CD4-positive, alpha-beta T cell treated with Interleukin-2 at 100 ng/mL for 4 hours (primary cell): ENCODE measurements at regions not wholly inside any gene's neighbourhood (a gene's known extent, or its start where the extent isn't known, plus 50 kb on each side); places are given as distances from the start of the nearest gene placed in this dataset.

Source experiments
- DNase-seq: peaks from one replicate; pipeline ENCODE4 v3.0.0-alpha.2; 2020; ENCODE audit warnings: low spot score

DNA sequence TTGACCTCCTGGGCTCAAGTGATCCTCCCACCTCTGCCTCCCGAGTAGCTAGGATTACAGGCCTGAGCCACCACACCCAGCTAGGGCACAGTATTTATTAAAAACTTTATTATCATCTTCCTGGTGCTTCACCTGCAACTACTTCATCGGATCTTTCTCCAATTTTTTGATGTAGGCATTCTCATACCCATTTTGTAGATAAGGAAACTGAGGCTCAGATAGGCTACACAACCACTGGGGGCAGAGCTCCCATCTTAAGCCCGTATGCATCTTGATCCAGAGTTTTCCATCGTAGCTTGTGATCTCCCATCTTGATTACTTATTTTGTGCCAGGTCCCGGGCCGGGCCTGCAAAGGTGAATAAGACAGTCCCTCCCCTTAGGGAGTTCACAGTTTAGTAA lies 68.1 kb upstream of the BCOR start:
- no peak for DNase-seq

DNA sequence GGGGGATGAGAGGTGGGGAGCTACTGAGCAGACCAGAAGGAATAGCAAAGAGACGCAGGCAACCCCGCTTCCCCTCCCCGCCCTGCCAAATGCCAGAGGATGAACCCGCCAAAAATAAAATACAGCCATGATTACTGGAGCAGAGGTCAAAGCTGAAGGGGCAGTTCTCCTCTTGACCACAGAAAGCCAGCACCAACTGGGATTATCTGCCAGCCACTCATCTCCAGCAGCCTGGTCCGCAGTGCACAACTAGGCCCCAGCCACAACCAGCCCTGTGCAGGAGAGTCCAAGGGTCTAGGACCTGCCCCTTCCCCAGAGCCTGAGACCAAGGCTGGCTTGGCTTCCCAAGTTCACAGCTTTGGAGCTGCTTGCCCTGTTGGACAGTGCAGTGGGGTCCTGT lies 67.4 kb upstream of the BCOR start:
- no peak for DNase-seq

DNA sequence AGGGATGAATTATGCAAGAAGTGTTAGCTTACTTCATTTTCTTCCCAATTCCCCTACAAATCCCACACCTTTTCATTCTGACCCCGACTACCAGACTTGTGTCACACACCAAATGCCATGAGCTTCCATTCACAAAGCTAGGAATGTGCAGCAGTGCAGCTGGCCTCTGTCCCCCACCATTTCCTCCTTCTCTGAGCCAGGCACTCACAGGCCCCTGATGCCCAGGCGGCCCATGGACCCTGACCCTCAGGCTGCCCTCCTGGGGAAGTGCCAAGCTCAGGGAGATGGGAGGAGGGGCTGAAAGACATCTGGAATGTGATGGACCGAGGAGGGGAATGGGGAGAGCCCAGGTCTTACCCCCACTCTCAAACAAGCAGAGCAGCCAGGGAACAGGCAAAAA lies 67.0 kb upstream of the BCOR start:
- DNase-seq: no peak

DNA sequence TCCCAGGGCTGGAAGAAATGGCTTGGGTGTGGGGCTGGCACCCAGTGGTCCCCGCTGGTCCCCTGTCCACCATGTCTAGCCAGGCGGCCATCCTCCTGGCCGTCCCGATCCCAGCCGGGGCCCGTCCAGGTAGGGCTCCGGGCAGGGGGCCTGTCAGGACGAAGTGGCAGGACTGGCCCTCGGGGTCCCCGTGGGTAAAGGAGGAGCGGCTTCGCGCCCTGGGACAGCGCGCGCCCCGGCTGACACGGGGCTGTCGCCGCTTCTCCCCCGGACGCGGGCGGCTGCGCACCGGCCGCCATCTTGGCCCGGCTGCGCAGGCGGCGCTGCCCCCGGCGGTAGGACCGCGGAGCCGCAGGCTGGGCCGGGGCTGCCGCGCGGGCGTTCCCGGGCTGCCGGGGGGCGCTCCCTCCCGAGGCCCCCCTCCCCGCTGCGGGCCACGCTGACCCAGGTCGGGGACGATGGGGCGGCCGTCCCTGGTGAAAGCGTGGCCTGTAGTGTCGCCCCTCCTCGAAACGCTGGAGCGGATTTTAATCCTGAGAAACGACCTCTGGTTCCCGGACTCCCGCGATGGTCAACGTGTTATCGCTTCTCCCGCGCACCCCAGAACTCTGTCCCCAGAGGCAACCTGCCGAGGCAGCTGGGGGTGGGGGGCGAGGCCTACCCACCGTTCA lies 60.4 kb upstream of the BCOR start:
- DNase-seq: no peak

DNA sequence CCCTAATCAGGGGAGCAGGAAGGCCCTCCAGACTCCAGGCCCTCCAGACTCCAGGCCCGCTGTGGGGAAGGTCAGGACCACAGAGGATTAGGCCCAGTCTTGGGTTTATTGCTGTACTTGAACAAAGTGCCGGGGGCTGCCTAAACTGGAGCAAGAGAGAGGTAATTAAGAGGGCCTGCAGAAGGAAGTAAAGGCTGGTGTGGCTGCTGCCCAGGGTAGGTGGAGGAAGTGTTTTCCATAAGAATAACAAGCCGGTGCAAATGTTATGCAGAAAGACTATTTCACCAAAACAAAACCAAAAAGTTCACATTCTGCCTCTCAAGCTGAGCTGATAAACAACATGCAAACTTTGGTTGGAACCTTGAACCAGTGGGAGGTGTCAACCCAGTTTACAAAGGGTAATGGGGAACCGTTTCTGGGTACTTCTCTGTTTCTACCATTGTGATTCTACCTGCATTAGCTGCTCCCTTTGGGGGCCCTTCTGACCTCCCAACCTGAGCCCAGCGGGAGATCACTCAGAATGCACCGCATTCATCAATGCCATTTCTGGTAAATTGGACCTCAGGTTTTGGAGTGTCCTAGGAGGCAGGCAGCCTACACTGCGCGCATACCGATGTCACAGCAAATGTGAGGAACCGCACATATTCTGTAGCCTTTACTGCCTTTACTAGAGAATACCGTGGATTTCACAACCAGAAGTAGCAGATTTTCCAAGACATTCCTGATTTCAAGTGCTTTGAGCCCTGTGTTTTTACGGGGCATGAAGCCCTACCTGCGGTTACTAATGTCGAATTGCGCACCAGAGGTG lies 59.7 kb upstream of the BCOR start:
- DNase-seq: no peak

DNA sequence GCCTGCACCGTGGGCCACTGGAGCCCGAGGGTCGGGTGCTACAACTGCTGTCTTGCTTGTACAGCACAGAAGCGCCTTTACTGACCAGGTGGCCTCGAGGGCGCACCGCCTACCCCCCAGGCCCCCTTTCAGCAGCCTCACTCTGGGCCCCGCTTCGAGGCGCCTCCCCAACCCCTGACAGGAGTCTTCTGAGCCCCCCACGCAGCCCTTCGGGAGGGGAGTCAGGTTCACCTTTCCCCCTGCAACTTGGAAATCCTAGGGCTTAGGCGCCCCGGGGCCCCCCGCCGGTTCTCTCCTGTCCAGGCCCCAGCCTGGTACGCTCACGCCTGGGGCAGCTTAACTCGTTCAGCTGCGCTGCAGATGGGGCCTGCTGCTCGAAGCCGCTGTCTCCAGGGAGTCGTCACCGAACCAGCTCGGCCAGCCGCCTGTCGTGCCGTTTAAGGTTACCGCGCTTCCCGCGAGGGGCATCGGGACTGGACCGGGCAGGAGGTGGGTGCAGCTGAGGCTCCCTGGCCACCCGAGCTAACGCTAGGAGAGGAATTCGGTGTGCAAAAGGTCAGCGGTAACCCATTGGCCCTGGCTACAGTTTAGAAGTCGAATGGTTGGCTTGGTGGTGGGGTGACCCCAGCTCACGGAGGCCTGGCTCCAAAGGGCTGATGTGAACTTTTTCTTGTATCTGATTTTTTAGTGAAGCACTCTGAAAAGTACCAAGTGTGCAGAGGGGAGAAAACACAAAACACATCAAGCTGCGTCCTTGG lies 58.9 kb upstream of the BCOR start:
- no peak for DNase-seq

DNA sequence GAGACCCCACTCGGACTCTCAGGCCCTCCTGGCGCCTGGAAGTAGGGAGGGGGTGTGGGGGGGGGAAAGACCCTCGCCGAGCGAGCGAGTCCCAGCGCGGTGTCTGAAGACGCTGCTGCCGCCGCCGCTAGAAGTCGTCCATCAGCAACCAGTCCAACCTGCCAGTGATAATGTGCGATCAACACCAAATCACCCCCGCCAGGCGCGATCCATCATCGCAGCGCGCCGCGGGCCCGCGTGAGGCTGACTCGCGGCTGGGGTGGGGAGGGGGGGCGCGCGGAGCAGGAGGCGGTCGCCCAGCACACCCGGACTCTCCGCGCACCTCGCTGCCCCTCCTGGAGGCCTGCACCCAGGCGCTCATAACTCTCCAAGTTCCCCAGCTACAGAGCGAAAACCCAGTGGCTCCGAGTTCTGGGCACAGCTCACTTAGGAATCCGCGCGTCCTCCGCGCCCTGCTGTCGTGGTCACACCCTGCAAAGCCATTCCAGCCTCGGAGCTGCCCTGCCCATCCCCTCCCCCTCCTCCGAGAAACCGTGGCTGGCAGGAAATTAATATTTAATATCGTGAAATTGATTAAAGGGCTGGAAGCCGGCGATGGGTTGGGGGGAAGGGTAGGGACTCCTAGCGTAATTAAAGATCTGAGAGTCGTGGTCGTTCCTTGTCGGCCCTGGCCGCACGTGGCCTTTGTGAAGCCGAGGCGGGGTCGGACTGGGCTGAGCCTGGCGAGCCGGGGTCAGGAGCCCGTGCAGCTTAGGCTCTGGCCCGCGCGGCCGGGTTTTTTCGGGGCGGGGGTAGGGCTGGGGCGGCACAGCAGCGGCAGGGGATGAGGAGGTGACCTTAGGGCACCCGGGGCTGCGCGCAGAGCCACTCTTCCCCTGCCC lies 58.1 kb upstream of the BCOR start:
- no peak for DNase-seq

DNA sequence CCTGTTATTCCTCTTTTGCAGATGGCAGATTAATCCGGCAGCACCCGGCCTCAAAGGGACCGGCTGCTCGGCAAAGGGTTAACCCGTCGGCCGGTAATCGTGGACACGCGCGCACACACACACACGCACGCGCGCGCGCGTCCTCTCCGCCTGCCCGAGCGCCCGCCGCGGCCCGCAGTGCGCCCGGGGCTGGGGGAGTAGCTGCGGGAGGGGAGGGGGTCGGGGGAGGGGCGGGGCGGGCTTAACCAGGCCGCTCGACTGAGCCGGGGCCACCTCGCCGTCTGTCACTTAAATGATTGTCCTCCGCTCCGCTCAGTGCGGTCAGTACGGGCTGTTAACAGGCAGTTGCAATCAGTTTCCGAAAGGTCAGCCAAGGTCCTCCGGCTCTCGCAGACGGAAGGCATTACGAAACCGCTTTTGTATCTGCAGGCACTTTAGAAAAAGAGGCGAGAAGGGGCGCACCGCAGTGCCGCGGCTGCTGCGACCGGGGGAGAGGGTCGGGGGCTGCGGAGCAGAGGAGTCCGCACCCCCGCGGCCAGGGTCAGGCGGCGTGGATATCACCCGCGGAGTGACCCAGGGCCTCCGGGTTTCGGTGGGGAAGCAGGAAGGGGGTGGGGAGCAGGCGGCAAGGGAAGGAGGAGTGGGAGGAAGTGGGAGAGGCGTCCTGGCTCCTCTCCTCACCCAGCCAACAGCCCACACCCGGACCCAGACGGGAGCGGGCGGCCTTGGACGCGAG lies 57.3 kb upstream of the BCOR start:
- DNase-seq: no peak

DNA sequence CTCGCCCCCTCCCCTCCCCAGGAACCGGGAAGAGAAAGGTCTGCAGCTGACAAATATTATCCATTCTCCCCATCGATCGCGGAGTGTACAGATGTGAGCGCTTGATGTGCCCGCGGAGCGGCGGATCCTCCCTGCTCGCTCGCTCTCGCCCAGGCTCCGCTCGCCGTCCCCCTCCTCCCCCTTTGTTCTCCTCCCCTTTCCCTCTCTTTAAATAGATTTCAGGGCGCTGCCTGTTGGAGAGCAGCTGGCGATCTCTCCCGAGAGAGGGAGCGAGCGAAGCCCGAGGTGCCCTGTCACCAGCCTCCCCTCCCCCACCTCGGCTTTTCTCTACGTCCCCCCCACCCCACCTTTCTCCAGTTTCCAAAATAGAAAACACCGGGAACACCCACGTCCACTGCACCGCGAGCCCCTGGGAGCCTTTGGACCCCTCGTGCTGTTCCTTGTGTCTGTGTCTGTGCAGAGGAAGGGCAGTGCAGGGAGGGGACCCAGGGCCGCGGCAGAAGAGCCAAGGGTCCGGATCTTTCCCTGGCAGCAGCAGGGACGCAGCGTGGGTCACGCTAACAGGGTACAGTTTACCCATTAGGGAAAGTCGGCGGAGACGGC lies 56.6 kb upstream of the BCOR start:
- DNase-seq: no peak

DNA sequence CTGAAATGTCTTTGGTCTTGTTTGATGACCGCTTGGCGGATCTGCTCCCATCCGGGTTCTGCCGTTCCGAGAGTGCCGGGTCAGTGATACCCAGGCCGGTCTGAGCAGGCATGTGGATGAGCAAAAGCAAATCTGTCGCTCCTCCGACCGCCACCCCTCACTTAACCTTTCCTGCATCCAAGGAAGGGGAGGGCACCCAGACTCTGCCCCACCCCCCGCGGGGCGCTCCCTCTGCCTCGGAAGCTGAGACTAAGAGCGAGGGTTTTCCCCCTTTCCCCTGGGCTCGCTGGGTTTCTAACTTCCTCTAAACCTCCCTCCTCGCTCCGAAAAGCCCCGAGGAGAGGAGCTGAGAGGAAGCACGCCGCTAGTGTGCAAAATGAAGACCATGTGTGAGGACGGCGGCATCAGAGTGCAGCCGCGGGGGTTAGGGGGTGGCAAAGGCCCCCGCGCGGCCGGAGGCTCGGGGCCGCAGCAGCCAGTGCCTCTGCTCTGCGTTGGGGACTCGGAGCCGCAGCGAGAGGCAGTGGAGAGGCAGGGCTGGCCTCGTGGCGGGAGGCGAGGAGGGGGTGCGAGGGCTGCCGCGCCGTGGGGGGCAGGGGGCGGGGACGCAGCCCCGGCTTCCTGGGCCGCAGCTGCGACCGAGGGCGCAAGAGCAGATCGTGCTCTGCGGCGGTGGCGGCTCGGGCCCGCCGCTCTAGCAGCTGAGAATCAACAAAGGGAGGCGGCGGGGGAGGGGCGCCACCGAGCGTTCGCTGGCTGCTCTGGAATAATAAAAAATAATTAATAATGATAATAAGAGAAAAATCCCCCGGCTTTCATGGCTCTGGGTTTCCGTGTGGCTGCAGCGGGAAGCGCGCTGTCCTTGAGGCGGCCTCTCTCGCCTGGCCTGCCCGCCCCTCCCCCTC lies 55.8 kb upstream of the BCOR start:
- DNase-seq: peak; percentile 48

DNA sequence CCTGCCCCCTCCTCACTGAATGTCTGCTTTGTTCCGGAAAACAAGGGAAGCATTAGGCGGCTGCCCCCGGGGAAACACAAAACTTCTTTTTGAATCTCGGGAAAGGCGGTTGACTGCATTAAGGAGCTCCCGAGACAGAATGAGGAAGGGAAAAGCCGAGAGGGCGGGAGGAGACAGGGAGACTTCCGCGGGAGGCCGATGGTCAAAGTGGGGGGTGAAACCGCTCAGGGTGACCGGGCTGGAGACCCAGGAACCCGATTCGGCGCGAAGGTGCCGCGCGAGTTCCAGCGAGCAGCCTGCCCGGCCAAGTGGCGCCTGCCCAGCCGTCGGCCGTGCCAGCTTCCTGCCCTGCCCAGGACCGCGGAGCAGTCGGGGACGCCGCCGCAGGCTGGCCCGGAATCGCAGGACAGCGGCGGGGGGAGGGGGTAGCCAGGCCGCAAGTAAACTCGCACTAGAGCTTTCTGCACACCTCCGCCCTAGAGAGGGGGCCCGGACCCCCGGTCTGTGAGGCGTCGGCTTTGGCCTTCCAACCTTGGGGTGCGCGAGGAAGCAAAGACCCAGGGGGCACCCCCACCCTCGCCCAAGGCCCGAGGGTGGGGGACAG lies 55.1 kb upstream of the BCOR start:
- DNase-seq: no peak

DNA sequence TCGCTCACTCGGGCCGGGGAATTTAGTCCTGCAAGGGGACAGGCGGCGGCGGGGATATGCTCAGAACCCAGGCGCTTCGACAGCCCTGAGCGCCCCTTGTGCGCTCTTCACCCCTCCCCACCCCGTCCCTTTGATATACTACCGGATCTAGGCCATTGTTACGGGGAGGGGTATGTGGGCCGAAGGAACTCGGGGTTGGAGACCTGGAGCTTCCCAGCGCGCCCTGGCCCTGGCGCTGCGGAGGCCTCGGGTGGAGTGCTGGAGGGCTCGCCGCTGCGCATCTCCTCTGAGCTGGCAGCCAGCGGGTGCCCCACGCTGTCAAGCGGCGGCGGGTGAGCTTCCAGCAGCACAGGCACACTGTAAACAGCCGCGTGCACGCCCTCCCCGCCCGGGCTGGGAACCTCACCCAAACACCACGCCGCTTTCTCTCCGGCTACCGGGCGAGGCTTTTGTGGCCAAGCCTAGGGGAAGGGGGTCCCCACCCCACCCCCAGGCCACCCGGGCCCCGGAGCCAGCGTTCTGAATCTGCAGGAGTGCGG lies 54.5 kb upstream of the BCOR start:
- DNase-seq: peak; percentile 32

DNA sequence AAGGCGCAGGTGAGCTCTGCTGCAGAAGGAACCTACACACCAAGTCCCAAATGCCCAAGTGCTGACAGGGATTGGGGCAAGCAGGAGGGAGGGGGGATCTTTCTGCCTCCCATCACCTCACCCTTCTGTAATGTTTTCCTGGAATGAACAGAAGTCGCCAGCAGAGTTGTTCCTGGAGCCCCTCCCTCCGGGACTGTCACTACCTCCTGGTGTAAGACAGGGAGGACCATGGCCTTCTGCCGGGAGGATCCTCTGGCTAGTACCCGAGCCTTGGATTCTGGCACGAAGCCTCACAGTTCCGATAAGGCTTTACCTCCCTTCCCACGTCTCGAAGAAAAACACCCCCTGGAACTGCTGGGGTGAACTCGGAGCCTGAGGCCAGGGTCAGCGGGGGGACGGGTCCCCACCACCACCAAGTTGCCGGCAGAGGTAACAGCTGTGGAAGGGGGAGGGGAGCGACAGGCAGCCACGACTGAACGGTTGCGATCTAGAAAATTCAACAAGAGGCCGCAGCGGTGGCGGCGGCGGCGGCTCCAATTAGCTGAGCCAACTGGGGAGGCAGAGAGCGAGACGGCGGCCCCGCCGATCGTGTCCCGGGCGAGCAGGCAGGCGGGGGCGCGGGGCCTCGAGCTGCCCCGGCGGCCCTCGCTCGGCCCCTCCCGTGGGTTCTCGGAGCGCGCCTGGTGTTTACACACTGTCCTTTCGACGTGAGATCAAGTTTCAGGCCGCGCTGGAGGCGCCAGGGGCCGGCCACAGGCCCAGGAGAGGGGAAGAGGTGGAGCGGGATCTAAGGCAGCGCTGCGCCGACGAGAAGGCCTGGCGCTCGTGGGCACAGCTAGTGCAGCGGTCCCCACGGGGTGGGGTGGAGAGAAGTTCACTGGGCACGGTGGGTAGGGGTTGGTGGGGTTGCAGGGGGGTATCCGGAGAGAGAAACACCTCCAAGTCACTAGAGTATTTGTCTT lies 53.7 kb upstream of the BCOR start:
- no peak for DNase-seq

DNA sequence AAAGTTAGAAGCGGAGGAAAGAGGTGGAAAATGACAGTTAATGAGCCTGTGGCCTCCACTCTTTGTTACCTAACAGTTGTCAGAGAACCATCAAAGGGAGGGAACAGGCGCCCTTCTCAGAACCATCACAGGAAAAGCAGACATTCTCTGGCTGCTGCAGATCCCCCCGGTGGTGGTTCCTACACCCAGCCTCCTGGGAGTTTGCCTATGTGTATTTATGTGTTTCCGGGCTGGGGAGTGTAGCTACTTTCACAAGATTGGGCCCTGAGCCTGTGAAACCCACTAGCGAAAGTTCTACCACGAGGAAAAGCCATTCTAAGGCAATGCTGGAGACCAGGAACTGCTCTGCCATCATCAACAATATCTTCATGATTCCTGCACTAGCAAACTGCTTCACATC lies 52.7 kb upstream of the BCOR start:
- DNase-seq: no peak

DNA sequence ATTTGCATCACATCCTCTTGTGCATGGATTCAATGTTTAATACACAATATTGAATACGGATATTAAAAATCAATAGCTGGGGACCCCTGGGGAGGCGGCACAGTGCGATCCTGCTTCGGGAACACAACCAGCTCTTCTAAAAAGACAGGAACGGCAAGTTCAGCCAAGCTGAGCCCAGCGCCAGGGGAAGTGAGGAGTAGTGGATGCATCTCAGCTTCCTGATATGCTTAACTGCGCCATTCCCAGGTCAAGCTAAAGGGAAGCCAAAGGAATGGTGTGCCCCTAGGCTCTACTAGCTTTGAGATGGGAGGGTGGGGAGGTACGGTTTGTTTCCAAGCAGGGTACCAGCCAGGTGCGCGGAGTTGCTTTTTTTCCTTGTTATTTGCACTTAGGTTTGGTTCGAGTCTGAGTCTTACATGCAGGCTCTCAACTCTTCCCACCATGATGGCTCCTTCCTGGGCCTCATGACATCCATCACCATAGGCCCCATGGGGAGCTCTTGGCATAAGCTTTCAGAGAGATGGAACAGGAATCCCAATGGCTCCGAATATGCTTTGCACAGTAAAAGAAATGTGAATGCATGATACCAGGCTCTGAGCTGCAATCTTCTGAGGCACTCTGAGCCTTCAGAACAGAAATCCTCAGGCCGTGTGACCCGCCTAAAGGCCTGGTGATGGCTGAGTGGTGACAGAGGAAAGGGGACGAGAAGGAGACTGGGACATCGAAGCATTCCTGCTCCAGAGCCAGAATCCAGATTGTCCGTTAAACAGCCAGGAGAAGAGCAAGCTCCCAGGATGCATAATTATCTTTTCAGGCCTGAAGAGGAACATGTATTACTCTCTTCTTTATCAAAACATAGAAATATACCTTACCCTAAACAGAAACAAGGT lies 51.8 kb upstream of the BCOR start:
- no peak for DNase-seq

DNA sequence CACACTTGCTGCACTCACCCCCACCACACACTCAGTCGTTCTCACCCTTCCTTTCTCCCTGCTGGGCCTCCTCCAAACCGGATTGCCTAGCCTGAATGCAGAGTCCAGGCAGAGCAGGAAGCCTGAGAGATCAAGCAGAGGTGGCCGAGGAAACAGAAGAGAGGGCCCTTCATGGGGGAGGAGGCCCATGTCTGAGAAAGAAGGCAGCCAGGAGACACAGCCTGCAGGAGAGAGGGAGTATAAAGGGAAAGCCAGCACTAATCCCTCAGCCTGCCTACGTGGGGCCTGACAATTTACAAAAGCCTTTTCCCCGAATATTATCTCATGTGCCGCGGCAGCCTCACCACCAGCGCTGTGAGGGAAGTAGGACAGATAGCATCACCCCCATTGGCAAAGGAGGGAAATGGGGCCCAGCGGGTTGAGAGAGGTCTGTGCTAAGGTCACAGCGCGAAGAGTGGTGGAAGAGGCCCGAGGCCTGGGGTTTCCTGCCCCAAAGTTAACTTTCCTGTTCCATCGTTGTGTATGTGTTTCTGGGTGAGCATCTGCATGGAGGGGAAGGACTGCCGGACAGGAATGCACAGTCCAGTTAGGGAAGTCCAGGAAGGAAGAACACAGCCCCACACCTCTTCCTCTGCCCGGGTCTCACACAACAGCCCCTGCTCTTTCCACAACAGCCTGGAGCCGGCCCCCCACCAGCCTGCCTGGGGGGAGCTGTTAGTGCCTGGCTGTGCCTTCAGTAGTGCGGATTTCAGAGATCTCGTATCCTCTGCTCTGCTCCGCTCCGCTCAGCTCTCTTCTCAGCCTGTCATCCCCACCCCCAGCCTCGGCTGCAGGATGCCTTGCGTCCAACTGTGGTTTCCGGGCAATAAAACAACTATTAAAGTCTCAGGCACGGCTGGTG lies 50.9 kb upstream of the BCOR start:
- DNase-seq: no peak
